ENCODE measurements at regions not wholly inside any gene's neighbourhood (a gene's known extent, or its start where the extent isn't known, plus 50 kb on each side); places are given as distances from the start of the nearest gene placed in this dataset.

DNA sequence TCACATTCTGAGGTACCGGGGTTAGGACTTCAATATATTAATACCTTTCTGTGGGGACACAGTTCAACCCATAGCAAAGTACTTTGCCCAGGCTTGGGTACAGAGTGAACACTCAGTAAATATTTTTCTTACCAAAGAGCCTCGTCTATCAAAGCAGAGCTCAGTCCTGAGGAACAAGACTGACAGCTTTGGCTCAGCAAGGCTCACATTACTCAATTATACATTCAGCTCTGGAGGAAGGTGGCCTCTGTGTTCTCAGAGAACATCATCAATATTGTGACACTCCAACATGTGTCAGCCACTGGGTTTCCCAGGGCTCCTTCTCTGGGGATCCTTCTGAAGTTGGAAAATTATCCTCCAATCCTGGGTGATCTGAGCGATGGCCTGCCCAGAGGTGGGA is 186.4 kb downstream of the NMUR2 start:
- H3K36me3 Mint-ChIP-seq (ENCODE audit: low read depth), result no peaks in the 10 kb centered on the region
- ATAC-seq, result no peak
- no peak overlapping the region for H3K27ac Mint-ChIP-seq
- peaks cover 10% of the 10 kb centered on the region for H3K9me3 Mint-ChIP-seq (ENCODE audit: low read depth)
- peaks cover 2% of the 10 kb centered on the region for H3K4me1 Mint-ChIP-seq
- H3K4me3 Mint-ChIP-seq, result no peak overlapping the region
- no peaks in the 10 kb centered on the region for H3K27me3 Mint-ChIP-seq
- intact Hi-C loops (cut with DNase I, micrococcal nuclease), result no loop called here
- ChIA-PET CTCF (no interaction called here), POLR2A (no interaction called here)
- DNase-seq, result no peak

DNA sequence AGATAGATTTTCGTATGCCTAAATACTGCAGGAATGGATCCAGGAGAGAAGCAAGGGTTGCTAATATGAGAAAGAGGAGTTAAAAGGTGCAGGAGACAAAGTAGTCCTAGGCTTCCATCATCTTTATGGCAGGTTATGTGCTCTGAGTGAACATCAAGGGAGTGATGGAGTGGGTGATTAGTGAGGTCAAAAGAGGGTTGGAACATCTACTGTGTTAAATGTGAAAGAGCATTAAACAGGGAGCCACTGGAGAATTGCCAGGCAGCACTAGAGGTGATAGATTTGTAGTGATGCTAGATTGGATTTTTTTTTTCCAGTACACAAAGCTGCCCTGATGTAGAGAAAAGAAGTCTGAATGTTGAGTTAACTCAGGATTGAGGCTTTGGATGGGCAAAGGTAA is 199.3 kb downstream of the NMUR2 start:
- H3K36me3 Mint-ChIP-seq (ENCODE audit: low read depth), result no peaks in the 10 kb centered on the region
- CTCF ChIA-PET, result no interaction called here
- H3K4me3 Mint-ChIP-seq, result no peak overlapping the region
- no peaks in the 10 kb centered on the region for H3K4me1 Mint-ChIP-seq
- no peak for DNase-seq
- no peak overlapping the region for H3K27ac Mint-ChIP-seq
- no peaks in the 10 kb centered on the region for H3K27me3 Mint-ChIP-seq
- ATAC-seq, result no peak
- intact Hi-C loops (cut with DNase I, micrococcal nuclease), result no loop called here
- POLR2A ChIA-PET, result no interaction called here
- no peaks in the 10 kb centered on the region for H3K9me3 Mint-ChIP-seq (ENCODE audit: low read depth)

DNA sequence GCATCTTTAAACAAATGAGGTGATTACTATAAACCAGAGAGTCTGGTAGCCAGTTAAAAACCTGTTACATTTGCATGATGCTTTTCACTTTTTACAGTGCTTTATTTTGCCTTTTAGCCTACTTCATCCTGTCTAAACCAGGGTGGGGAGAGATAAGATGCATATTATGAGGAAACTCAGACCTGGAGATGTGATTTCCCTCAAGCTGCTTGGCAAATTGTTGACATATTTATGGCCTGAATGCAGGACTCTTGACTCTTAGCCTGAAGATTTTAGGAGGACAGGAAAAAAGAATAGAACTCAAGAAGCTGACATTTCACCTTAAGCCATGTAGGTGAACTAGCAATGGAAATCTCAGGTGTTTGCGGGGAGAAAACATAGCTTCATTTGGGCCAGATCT is 202.8 kb downstream of the NMUR2 start:
- no peak for ATAC-seq
- no peak overlapping the region for H3K4me3 Mint-ChIP-seq
- H3K36me3 Mint-ChIP-seq (ENCODE audit: low read depth), result no peaks in the 10 kb centered on the region

DNA sequence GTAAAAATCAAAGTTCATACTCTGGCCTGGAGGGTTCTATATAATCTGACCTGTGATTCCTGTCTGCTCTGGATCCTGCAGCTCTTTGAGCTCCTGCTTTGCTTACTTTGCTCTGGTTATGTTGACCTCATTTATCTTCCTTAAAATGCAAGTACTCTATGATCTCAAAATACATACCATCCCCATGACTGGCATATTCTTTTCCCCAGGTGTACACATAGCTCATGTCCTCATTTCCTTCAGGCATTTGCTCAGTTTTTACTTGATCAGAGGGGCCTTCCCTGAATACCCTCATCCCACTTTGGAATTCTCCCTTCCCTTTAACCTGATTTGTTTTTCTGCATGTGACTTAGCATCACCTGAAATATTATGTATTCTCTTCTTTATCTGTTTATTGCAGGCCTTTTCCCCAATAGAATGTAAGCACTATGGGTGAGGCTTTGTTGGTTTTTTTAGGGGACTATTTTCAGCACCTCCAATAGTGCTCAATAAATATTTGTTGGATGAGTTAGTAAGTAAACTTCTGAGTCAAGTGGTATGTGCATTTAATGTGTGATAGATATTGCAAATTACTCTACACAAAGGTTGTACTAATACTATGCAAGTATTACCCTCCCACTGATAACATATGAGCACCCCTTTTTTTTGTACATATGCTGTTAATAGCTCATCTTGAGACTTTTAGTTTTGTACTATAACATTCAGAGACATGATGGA is 211.5 kb downstream of the NMUR2 start:
- Mint-ChIP-seq H3K27me3 (peaks cover 8% of the 10 kb centered on the region), H3K27ac (no peak overlapping the region), H3K4me3 (no peak overlapping the region), H3K9me3 (ENCODE audit: low read depth) (peaks cover 2% of the 10 kb centered on the region), H3K36me3 (ENCODE audit: low read depth) (no peaks in the 10 kb centered on the region), H3K4me1 (no peaks in the 10 kb centered on the region)
- POLR2A ChIA-PET, result no interaction called here
- ATAC-seq, result no peak
- no peak for DNase-seq
- intact Hi-C loops (cut with DNase I, micrococcal nuclease), result no loop called here
- CTCF ChIA-PET, result interaction anchor here (1.1 kb wide), 1 partner anchor 157 kb away, joined by 3 read pairs; no protein-coding TSS in a partner anchor

More for the DNA sequence above, 202.8 kb downstream of the NMUR2 start:
- H3K27me3 Mint-ChIP-seq, result peaks cover 2% of the 10 kb centered on the region
- ChIA-PET CTCF (no interaction called here), POLR2A (no interaction called here)
- H3K27ac Mint-ChIP-seq, result no peak overlapping the region
- no peak for DNase-seq
- H3K9me3 Mint-ChIP-seq (ENCODE audit: low read depth), result no peaks in the 10 kb centered on the region
- intact Hi-C loops (cut with DNase I, micrococcal nuclease), result no loop called here
- H3K4me1 Mint-ChIP-seq, result no peaks in the 10 kb centered on the region

DNA sequence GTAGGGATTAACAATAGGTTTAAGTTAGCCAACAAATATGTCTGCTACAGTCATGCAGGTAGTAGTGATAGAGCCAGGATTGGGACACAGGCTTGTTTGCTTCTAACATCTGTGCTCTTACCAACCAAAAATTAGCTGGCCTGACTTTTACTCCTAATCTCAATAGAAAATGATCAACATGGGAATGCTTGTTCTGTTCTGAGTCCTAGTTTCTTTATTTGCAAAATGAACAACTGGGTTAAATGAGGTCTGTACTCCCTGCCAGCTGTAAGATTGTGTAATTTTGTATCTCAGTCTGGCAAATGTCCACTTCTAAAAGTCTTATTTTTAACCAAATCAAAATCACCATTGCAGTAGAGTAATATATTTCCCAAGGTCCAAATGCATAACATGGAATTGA is 216.8 kb downstream of the NMUR2 start:
- Mint-ChIP-seq H3K36me3 (ENCODE audit: low read depth) (no peaks in the 10 kb centered on the region), H3K4me1 (no peaks in the 10 kb centered on the region), H3K9me3 (ENCODE audit: low read depth) (peaks cover 2% of the 10 kb centered on the region), H3K4me3 (no peak overlapping the region), H3K27ac (no peak overlapping the region), H3K27me3 (peaks cover 5% of the 10 kb centered on the region)
- ATAC-seq (no peak), DNase-seq (no peak)
- ChIA-PET POLR2A (no interaction called here), CTCF (interaction anchor here (1.5 kb wide), 1 partner anchor 46 kb away, joined by 3 read pairs; no protein-coding TSS in a partner anchor)
- intact Hi-C loops (cut with DNase I, micrococcal nuclease), result no loop called here

DNA sequence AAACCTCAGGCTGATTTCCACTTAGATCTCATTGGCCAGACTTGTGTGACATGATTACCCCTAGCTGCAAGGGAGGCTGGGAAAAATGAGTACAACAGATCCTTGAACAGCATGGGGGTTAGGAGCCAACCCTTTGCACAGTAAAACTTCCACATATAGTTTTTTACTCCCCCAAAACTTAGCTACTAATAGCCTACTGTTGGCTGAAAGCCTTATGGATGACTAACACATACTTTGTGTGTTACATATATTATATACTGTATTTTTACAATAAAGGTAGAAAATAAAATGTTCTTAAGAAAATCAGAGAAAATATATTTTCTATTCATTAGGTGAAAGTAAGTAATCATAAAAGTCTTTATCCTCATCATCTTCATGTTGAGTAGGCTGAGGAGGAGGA is 217.4 kb downstream of the NMUR2 start:
- no peaks in the 10 kb centered on the region for H3K36me3 Mint-ChIP-seq (ENCODE audit: low read depth)
- H3K4me3 Mint-ChIP-seq, result no peak overlapping the region
- CTCF ChIA-PET, result no interaction called here
- POLR2A ChIA-PET, result no interaction called here
- DNase-seq (no peak), ATAC-seq (no peak)
- H3K9me3 Mint-ChIP-seq (ENCODE audit: low read depth), result no peaks in the 10 kb centered on the region
- no peak overlapping the region for H3K27ac Mint-ChIP-seq
- no peaks in the 10 kb centered on the region for H3K4me1 Mint-ChIP-seq
- intact Hi-C loops (cut with DNase I, micrococcal nuclease), result no loop called here
- peaks cover 2% of the 10 kb centered on the region for H3K27me3 Mint-ChIP-seq

DNA sequence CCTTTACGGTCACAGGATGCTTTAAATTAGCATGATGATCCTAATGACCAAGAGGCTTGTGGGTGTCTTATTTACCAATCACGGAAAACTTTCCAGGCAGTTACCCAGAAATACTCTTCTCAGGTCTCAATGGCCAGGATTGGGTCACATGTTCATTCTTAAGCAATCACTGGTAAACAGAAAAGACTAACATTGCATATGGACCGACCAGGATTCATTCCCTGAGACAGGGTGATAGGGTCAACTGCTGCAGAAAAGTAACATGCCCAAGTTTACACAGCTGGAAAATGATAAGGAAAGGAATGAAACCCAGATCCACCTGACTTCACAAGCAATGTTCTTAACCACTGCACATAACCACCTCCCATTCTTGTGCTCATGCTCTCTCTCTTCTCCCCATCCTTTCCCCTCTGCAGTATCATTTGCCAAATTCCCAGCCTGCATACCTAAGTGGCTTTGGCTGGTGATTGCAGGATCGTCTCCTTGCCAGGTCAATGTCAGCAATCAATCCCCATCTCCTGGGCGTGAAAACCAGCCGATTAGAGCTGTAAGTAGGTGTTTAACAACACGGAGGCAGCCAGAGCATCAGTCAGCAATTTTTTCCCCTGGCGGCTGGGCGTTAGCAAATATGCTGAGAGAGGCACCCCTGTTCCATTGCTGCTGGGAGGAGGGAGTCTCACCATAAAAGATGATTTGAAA is 219.4 kb downstream of the NMUR2 start:
- H3K27me3 Mint-ChIP-seq, result peaks cover 2% of the 10 kb centered on the region
- H3K27ac Mint-ChIP-seq, result no peak overlapping the region
- no peak overlapping the region for H3K4me3 Mint-ChIP-seq
- ChIA-PET POLR2A (no interaction called here), CTCF (no interaction called here)
- DNase-seq (no peak), ATAC-seq (no peak)
- H3K9me3 Mint-ChIP-seq (ENCODE audit: low read depth), result peaks cover 2% of the 10 kb centered on the region
- no peaks in the 10 kb centered on the region for H3K4me1 Mint-ChIP-seq
- H3K36me3 Mint-ChIP-seq (ENCODE audit: low read depth), result no peaks in the 10 kb centered on the region
- intact Hi-C loops (cut with DNase I, micrococcal nuclease), result no loop called here

DNA sequence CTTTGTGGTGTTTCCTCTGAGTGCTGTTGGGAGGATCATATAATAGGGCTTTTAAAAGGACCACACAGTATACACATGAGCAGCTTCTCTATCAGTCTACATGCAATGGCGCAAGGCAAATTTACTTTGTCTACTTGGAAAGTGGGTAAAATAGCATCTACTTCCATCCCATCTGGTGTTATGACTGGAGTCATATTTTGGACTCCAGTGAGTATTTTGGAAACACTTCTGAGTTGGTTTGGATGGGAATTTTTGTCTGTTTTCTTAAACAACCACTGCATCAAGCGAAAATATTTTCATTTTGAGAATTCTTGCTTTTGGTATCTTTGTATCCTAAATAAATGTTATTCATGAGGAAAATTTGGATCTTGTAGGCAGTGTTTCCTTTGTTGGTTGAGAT is 220.8 kb downstream of the NMUR2 start:
- no peaks in the 10 kb centered on the region for H3K4me1 Mint-ChIP-seq
- no peak for ATAC-seq

DNA sequence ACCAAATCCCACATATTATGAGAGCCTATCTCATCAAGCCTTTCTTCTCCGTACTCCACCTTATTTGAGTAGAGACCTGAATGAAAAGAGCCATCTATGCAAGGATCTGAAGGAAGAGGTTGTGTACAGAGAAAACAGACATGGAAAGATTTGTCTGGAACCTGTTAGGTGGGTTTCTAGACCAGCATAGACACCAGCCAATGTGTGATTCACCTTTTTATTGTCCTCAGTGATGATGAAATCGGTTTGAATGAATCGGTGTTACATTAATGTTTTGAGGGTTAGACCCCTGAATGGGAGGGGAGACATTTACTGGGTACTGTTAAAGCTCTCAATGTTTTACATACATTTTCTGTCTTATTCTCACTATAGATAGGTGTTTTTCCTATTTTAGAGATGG is 223.6 kb downstream of the NMUR2 start:
- Mint-ChIP-seq H3K36me3 (ENCODE audit: low read depth) (no peaks in the 10 kb centered on the region), H3K9me3 (ENCODE audit: low read depth) (peaks cover 4% of the 10 kb centered on the region), H3K4me3 (no peak overlapping the region), H3K4me1 (no peaks in the 10 kb centered on the region), H3K27ac (no peak overlapping the region), H3K27me3 (peaks cover 5% of the 10 kb centered on the region)
- CTCF ChIA-PET, result interaction anchor here (0.6 kb wide), 1 partner anchor 529 kb away, joined by 3 read pairs; no protein-coding TSS in a partner anchor
- no peak for ATAC-seq
- DNase-seq, result no peak
- intact Hi-C loops (cut with DNase I, micrococcal nuclease), result no loop called here
- POLR2A ChIA-PET, result no interaction called here

More for the DNA sequence above, 220.8 kb downstream of the NMUR2 start:
- ChIA-PET CTCF (no interaction called here), POLR2A (no interaction called here)
- Mint-ChIP-seq H3K27me3 (peaks cover 2% of the 10 kb centered on the region), H3K4me3 (no peak overlapping the region), H3K36me3 (ENCODE audit: low read depth) (no peaks in the 10 kb centered on the region), H3K9me3 (ENCODE audit: low read depth) (peaks cover 3% of the 10 kb centered on the region), H3K27ac (no peak overlapping the region)
- intact Hi-C loops (cut with DNase I, micrococcal nuclease), result no loop called here
- DNase-seq, result no peak

DNA sequence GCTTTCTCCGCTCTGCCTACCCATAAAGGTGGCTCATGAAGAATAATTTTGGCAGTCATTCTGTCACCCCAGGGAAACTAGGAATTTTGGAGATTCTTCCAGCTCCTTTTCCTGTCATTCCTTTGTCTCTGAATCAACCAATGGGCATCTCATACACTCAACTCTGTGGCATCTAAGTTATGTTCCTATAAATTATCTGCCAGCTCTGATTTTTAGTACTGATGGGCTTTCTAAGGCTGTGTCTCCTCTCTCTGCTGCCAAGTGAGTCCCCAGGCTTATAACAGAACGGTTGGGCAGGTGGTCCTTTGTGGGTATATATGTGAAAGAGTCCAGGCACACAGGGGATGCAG is 226.8 kb downstream of the NMUR2 start:
- CTCF ChIA-PET, result interaction anchor here (0.7 kb wide), 1 partner anchor 36 kb away, joined by 4 read pairs; no protein-coding TSS in a partner anchor
- peaks cover 6% of the 10 kb centered on the region for H3K27me3 Mint-ChIP-seq

DNA sequence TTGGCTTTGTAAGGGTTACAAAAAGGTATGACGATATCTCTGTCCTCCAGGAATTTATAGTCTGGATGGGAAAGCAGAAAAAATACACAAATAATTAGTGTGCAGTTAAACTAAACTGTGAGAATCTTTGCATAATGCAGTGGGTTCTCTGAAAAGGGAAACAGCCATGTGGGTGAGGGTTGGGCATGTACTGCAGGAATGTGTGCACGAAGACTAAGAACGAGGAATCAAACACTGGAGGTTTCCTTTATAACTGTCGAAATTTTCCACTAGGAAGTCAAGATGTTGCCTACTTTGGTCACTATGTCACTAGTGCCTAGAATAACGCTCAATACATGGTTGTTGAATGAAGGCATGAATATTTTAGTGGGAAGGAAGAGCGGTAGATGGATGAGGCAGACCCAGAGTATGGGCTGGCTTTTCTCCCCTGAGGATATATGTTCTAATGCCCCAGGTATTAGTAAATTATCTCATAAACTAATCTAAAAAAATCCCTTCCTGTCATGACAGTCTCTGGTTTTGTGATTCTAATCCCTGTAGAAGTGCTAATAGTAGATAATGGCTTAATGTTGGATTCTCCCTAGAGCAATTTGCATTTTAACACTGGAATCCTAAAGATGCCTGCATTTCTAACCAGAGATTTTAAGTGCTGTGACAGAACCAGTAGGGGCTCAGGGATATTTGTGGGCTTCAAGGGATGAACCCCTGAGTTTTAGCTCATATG is 227.3 kb downstream of the NMUR2 start:
- no peak overlapping the region for H3K4me3 Mint-ChIP-seq
- ChIA-PET CTCF (no interaction called here), POLR2A (no interaction called here)
- H3K4me1 Mint-ChIP-seq, result no peaks in the 10 kb centered on the region
- no peak for DNase-seq
- no peak overlapping the region for H3K27ac Mint-ChIP-seq
- peaks cover 6% of the 10 kb centered on the region for H3K27me3 Mint-ChIP-seq
- H3K9me3 Mint-ChIP-seq (ENCODE audit: low read depth), result peaks cover 6% of the 10 kb centered on the region
- intact Hi-C loops (cut with DNase I, micrococcal nuclease), result no loop called here
- H3K36me3 Mint-ChIP-seq (ENCODE audit: low read depth), result no peaks in the 10 kb centered on the region
- no peak for ATAC-seq

More for the DNA sequence above, 226.8 kb downstream of the NMUR2 start:
- POLR2A ChIA-PET, result no interaction called here
- Mint-ChIP-seq H3K4me1 (no peaks in the 10 kb centered on the region), H3K27ac (no peak overlapping the region), H3K4me3 (no peak overlapping the region), H3K36me3 (ENCODE audit: low read depth) (no peaks in the 10 kb centered on the region), H3K9me3 (ENCODE audit: low read depth) (peaks cover 6% of the 10 kb centered on the region)
- intact Hi-C loops (cut with DNase I, micrococcal nuclease), result no loop called here
- DNase-seq (no peak), ATAC-seq (no peak)

DNA sequence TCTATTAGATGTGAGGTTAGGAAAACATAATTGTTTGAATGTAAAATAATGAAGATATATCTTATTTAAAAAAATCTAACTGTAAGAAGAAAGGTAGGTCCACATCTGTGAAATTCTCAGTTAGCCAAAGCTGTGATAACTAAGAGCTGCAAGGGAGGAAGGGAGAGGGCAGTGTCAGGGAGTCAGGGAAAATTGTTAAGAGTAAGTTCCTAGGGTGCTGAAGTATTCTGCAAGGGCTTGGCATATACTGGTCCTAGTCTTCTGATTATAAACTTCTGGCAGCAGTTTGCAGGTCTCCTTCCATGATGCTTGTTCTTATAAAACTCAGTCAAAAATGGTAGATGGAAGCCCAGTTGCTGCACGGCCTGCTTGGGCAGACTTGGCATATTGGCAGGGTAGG is 233.2 kb downstream of the NMUR2 start:
- no peak overlapping the region for H3K4me3 Mint-ChIP-seq
- no peaks in the 10 kb centered on the region for H3K4me1 Mint-ChIP-seq
- H3K36me3 Mint-ChIP-seq (ENCODE audit: low read depth), result no peaks in the 10 kb centered on the region
- POLR2A ChIA-PET, result no interaction called here
- CTCF ChIA-PET, result interaction anchor here (1.0 kb wide), 1 partner anchor 29 kb away, joined by 3 read pairs; no protein-coding TSS in a partner anchor
- no peak for DNase-seq
- H3K27me3 Mint-ChIP-seq, result peaks cover 8% of the 10 kb centered on the region
- ATAC-seq, result no peak
- H3K27ac Mint-ChIP-seq, result no peak overlapping the region
- intact Hi-C loops (cut with DNase I, micrococcal nuclease), result no loop called here
- H3K9me3 Mint-ChIP-seq (ENCODE audit: low read depth), result peaks cover 4% of the 10 kb centered on the region

Measured in activated CD4-positive, alpha-beta T cell treated with anti-CD3 and anti-CD28 coated beads for 36 hours (primary cell).